Parathyroid adenoma (tissue), 2 donors: ENCODE measurements at regions not wholly inside any gene's neighbourhood (a gene's known extent, or its start where the extent isn't known, plus 50 kb on each side); places are given as distances from the start of the nearest gene placed in this dataset.

ENCODE experiments used
- H2AFZ ChIP-seq: fragments of 300-600 bp; sonication (generic); one replicate; pipeline ENCODE4 v1.7.0; 2017; ENCODE audit warnings: antibody characterized with exemption, mild to moderate bottlenecking
- H3K27ac ChIP-seq: fragments of 300-600 bp; sonication (generic); one replicate; pipeline ENCODE4 v1.7.0; 2017
- H3K27me3 ChIP-seq: fragments of 300-600 bp; sonication (generic); one replicate; pipeline ENCODE4 v1.7.0; 2017; ENCODE audit warnings: low read length; ENCODE audit not compliant: control insufficient read depth, insufficient read depth
- H3K36me3 ChIP-seq: fragments of 300-600 bp; sonication (generic); one replicate; pipeline ENCODE4 v1.7.0; 2017; ENCODE audit warnings: low read length; ENCODE audit not compliant: control insufficient read depth, insufficient read depth
- H3K4me1 ChIP-seq: fragments of 300-600 bp; sonication (generic); one replicate; pipeline ENCODE4 v1.7.0; 2017; ENCODE audit warnings: control low read depth
- H3K4me2 ChIP-seq: fragments of 300-600 bp; sonication (generic); one replicate; pipeline ENCODE4 v1.7.0; 2017; ENCODE audit warnings: low read length
- H3K4me3 ChIP-seq: fragments of 300-600 bp; sonication (generic); one replicate; pipeline ENCODE4 v1.7.0; 2017; ENCODE audit warnings: low read depth, low read length
- H3K79me2 ChIP-seq: fragments of 300-600 bp; sonication (generic); one replicate; pipeline ENCODE4 v1.7.0; 2017; ENCODE audit warnings: control low read depth
- H3K9ac ChIP-seq: fragments of 300-600 bp; sonication (generic); one replicate; pipeline ENCODE4 v1.7.0; 2017; ENCODE audit warnings: mild to moderate bottlenecking
- H3K9me3 ChIP-seq: fragments of 300-600 bp; sonication (generic); one replicate; pipeline ENCODE4 v1.7.0; 2017; ENCODE audit warnings: low read length; ENCODE audit not compliant: control insufficient read depth
- CTCF ChIP-seq: fragments of 300-600 bp; sonication (generic); IDR thresholded peaks from one replicate; pipeline ENCODE4 v1.7.0; 2017; ENCODE audit warnings: antibody characterized with exemption, mild to moderate bottlenecking
- donor health status: primary hyperparathyroidism.

GRCh38 chr13:23999424-23999823 lies 102.1 kb upstream of the C1QTNF9B start:
- Histone ChIP-seq H3K4me3 (no peak overlapping the region), H3K36me3 (no peaks in the 10 kb centered on the region), H2AFZ (no peak overlapping the region), H3K27me3 (no peaks in the 10 kb centered on the region), H3K4me2 (no peak overlapping the region), H3K4me1 (peaks cover 15% of the 10 kb centered on the region), H3K9me3 (no peaks in the 10 kb centered on the region), H3K27ac (no peak overlapping the region), H3K9ac (no peak overlapping the region), H3K79me2 (peaks cover 2% of the 10 kb centered on the region)
- no peak for TF ChIP-seq CTCF

GRCh38 chr13:24002206-24002815 lies 105.0 kb upstream of the C1QTNF9B start:
- H3K4me2 ChIP-seq, result no peak overlapping the region
- H2AFZ ChIP-seq, result no peak overlapping the region
- H3K4me1 ChIP-seq, result peaks cover 24% of the 10 kb centered on the region
- TF ChIP-seq CTCF, result no peak
- peaks cover 2% of the 10 kb centered on the region for H3K79me2 ChIP-seq
- no peaks in the 10 kb centered on the region for H3K36me3 ChIP-seq
- no peaks in the 10 kb centered on the region for H3K9me3 ChIP-seq
- H3K4me3 ChIP-seq, result no peak overlapping the region
- H3K27me3 ChIP-seq, result no peaks in the 10 kb centered on the region
- H3K27ac ChIP-seq, result no peak overlapping the region
- H3K9ac ChIP-seq, result no peak overlapping the region

GRCh38 chr13:24004142-24004899 lies 107.0 kb upstream of the C1QTNF9B start:
- Histone ChIP-seq H3K4me2 (peak overlapping the region; percentile 17), H3K9me3 (no peaks in the 10 kb centered on the region), H3K27ac (peak overlapping the region; percentile 75), H3K9ac (no peak overlapping the region), H3K79me2 (peaks cover 2% of the 10 kb centered on the region), H3K36me3 (no peaks in the 10 kb centered on the region), H3K27me3 (no peaks in the 10 kb centered on the region), H3K4me3 (no peak overlapping the region), H2AFZ (no peak overlapping the region), H3K4me1 (peaks cover 39% of the 10 kb centered on the region)
- TF ChIP-seq CTCF, result no peak

- H3K4me3 ChIP-seq, result no peak overlapping the region
- TF ChIP-seq CTCF, result no peak
- peak overlapping the region; percentile 57 for H3K4me2 ChIP-seq
- H3K79me2 ChIP-seq, result peaks cover 2% of the 10 kb centered on the region
- no peaks in the 10 kb centered on the region for H3K36me3 ChIP-seq
- H3K27me3 ChIP-seq, result no peaks in the 10 kb centered on the region
- peak overlapping the region; percentile 75 for H3K27ac ChIP-seq
- no peaks in the 10 kb centered on the region for H3K9me3 ChIP-seq
- H3K4me1 ChIP-seq, result peaks cover 43% of the 10 kb centered on the region
- no peak overlapping the region for H2AFZ ChIP-seq
- no peak overlapping the region for H3K9ac ChIP-seq
Observed at GRCh38 chr13:24004971-24005370, 107.7 kb upstream of the C1QTNF9B start.
